ENCODE measurements at regions not wholly inside any gene's neighbourhood (a gene's known extent, or its start where the extent isn't known, plus 50 kb on each side); places are given as distances from the start of the nearest gene placed in this dataset.
"Not testable (repeated sequence)": the region's sequence is repeated elsewhere in the genome, so short reads cannot be mapped to it uniquely, and the experiment has no call there.

GRCh38 chr4:29289118-29289517 is 1431.1 kb upstream of the PCDH7 start:
- no peak for DNase-seq

- no peak for DNase-seq
These were observed 1424.9 kb upstream of the PCDH7 start for GRCh38 chr4:29295280-29295679.

- DNase-seq: no peak
These were observed 1415.6 kb upstream of the PCDH7 start for GRCh38 chr4:29304595-29304994.

GRCh38 chr4:29307256-29307655 is 1412.9 kb upstream of the PCDH7 start:
- no peak for DNase-seq

- no peak for DNase-seq
These were observed 1412.4 kb upstream of the PCDH7 start for GRCh38 chr4:29307755-29308154.

GRCh38 chr4:29309050-29309449 is 1411.1 kb upstream of the PCDH7 start:
- no peak for DNase-seq

GRCh38 chr4:29310252-29310651 is 1409.9 kb upstream of the PCDH7 start:
- DNase-seq: no peak

GRCh38 chr4:29311247-29311646 is 1408.9 kb upstream of the PCDH7 start:
- DNase-seq: no peak

- DNase-seq: no peak
These were observed 1400.4 kb upstream of the PCDH7 start for GRCh38 chr4:29319663-29320340.

- DNase-seq: no peak
These were observed 1399.1 kb upstream of the PCDH7 start for GRCh38 chr4:29320947-29321620.

GRCh38 chr4:29326004-29326403 is 1394.2 kb upstream of the PCDH7 start:
- no peak for DNase-seq

GRCh38 chr4:29326816-29327215 is 1393.4 kb upstream of the PCDH7 start:
- DNase-seq: no peak

GRCh38 chr4:29336861-29337260 is 1383.3 kb upstream of the PCDH7 start:
- no peak for DNase-seq

GRCh38 chr4:29372971-29373370 is 1347.2 kb upstream of the PCDH7 start:
- DNase-seq: no peak

- DNase-seq: no peak
These were observed 1344.5 kb upstream of the PCDH7 start for GRCh38 chr4:29375716-29376115.

- not testable (repeated sequence) for DNase-seq
These were observed 1341.9 kb upstream of the PCDH7 start for GRCh38 chr4:29378237-29378636.

- no peak for DNase-seq
These were observed 1329.2 kb upstream of the PCDH7 start for GRCh38 chr4:29390921-29391320.

GRCh38 chr4:29405116-29405515 is 1315.1 kb upstream of the PCDH7 start:
- no peak for DNase-seq

GRCh38 chr4:29415771-29416170 is 1304.4 kb upstream of the PCDH7 start:
- DNase-seq: no peak

GRCh38 chr4:29423836-29424721 is 1296.1 kb upstream of the PCDH7 start:
- DNase-seq: no peak

GRCh38 chr4:29453303-29453820 is 1266.8 kb upstream of the PCDH7 start:
- no peak for DNase-seq

GRCh38 chr4:29459926-29460325 is 1260.2 kb upstream of the PCDH7 start:
- DNase-seq: no peak

Data from right lung (tissue), 2 donors.